ENCODE measurements at regions not wholly inside any gene's neighbourhood (a gene's known extent, or its start where the extent isn't known, plus 50 kb on each side); places are given as distances from the start of the nearest gene placed in this dataset.

GRCh38 chr13:110023729-110024644, 237.6 kb upstream of the IRS2 start:
- Histone ChIP-seq H4K20me1 (ENCODE audit: insufficient read depth) (no peaks in the 10 kb centered on the region), H3K27ac (no peak overlapping the region), H2AFZ (0 out of 2 replicates have a peak overlapping the region, but pooled peaks have one; percentile 21), H3K9me3 (ENCODE audit: low read depth) (no peaks in the 10 kb centered on the region), H3K9me2 (ENCODE audit: insufficient read depth) (no peaks in the 10 kb centered on the region), H3K9ac (no peak overlapping the region), H3K27me3 (replicated peaks; ENCODE audit: insufficient read depth) (no peaks in the 10 kb centered on the region), H3K36me3 (ENCODE audit: low read depth) (no peaks in the 10 kb centered on the region), H3F3A (ENCODE audit: insufficient read depth) (no peaks in the 10 kb centered on the region), H3K79me2 (ENCODE audit: insufficient read depth) (no peaks in the 10 kb centered on the region), H3K4me3 (no peak overlapping the region), H3K4me2 (ENCODE audit: unreplicated experiment) (no peak overlapping the region), H3K4me1 (ENCODE audit: insufficient read depth) (no peaks in the 10 kb centered on the region)
- 66 to 69% methylated on average over 14 of the region's 14 CpGs for WGBS, 2 experiments (ENCODE audit: low coverage in 1 of 2, low lambda C conversion rate in 2 of 2, missing lambda C conversion rate in 2 of 2)
- DNase-seq: no peak
- in situ Hi-C loops (cut with MboI): no loop called here
- TF ChIP-seq EZH2phosphoT487 (IDR thresholded peaks at IDR 0.05; ENCODE audit: insufficient read depth, low read depth): no peak
- TF ChIP-seq EZH2 (IDR thresholded peaks at IDR 0.05; ENCODE audit: insufficient read depth, poor library complexity, severe bottlenecking): no peak

DNA sequence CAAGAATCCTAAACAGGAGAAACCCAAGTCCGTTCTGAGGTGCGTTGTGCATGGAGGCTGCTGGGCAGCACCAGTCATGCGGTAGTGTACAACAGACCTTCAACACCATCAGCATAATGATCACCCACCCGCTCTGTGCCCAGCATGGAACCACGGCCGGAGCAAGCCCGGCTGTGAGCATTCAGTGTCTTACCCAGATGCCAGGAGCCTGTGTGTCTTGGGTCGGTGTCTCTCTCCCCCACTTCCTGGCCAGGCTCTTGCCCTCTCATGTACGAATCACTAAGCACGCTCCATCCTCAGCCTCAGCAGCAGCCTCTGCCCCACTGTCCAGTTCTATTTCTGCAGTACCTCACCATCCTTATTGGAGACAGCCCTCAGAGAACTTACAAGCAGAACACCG, 231.6 kb upstream of the IRS2 start:
- Histone ChIP-seq H3K9me3 (ENCODE audit: low read depth) (no peaks in the 10 kb centered on the region), H3K4me1 (ENCODE audit: insufficient read depth) (peaks cover 36% of the 10 kb centered on the region), H3K36me3 (ENCODE audit: low read depth) (no peaks in the 10 kb centered on the region), H3K4me2 (ENCODE audit: unreplicated experiment) (peak overlapping the region; percentile 77), H3K9ac (0 out of 2 replicates have a peak overlapping the region, but pooled peaks have one; percentile 3), H3K27me3 (replicated peaks; ENCODE audit: insufficient read depth) (no peaks in the 10 kb centered on the region), H3K27ac (peak overlapping the region; percentile 71), H3K9me2 (ENCODE audit: insufficient read depth) (no peaks in the 10 kb centered on the region), H2AFZ (peak overlapping the region; percentile 42), H4K20me1 (ENCODE audit: insufficient read depth) (no peaks in the 10 kb centered on the region), H3K4me3 (peak overlapping the region; percentile 17; the same call in 1 of the 2 replicates), H3K79me2 (ENCODE audit: insufficient read depth) (no peaks in the 10 kb centered on the region), H3F3A (ENCODE audit: insufficient read depth) (peaks cover 20% of the 10 kb centered on the region)
- DNase-seq: peak; percentile 58
- in situ Hi-C loops (cut with MboI): no loop called here
- WGBS, 2 experiments (ENCODE audit: low coverage in 1 of 2, low lambda C conversion rate in 2 of 2, missing lambda C conversion rate in 2 of 2): 52 to 56% methylated on average over 11 of the region's 11 CpGs
- TF ChIP-seq EZH2phosphoT487 (IDR thresholded peaks at IDR 0.05; ENCODE audit: insufficient read depth, low read depth) (no peak), EZH2 (IDR thresholded peaks at IDR 0.05; ENCODE audit: insufficient read depth, poor library complexity, severe bottlenecking) (no peak)

DNA sequence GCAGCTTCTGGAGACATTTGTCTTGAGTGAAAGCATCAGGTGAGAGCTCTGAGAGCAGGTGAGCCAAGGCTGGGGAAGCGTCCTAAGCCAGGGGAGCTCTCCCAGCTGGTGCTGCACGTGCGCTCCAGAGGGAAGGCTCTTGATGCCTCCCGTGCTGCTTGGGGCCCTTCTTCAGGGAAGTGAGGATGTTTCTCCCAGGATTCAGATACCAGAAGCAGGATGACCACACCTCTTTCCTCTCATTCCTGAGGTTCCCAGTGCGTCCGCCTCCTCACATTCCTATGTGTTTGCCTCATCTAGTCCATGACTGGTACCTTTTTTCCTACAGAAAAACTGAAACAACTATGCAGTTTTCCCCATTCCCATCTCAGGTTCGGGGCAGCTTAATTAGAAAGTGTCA, 231.0 kb upstream of the IRS2 start:
- no peaks in the 10 kb centered on the region for H3K9me2 ChIP-seq (ENCODE audit: insufficient read depth)
- no peaks in the 10 kb centered on the region for H4K20me1 ChIP-seq (ENCODE audit: insufficient read depth)
- H3K79me2 ChIP-seq (ENCODE audit: insufficient read depth): no peaks in the 10 kb centered on the region
- H3K4me3 ChIP-seq: peak overlapping the region; percentile 17; the same call in 1 of the 2 replicates
- peak overlapping the region; percentile 71 for H3K27ac ChIP-seq
- H3K4me1 ChIP-seq (ENCODE audit: insufficient read depth): peaks cover 42% of the 10 kb centered on the region
- peak; percentile 89 for DNase-seq
- in situ Hi-C loops (cut with MboI): no loop called here
- H3K27me3 ChIP-seq (replicated peaks; ENCODE audit: insufficient read depth): no peaks in the 10 kb centered on the region
- peaks cover 27% of the 10 kb centered on the region for H3F3A ChIP-seq (ENCODE audit: insufficient read depth)
- no peaks in the 10 kb centered on the region for H3K36me3 ChIP-seq (ENCODE audit: low read depth)
- H3K4me2 ChIP-seq (ENCODE audit: unreplicated experiment): peak overlapping the region; percentile 77
- no peak overlapping the region for H3K9ac ChIP-seq
- WGBS, 2 experiments (ENCODE audit: low coverage in 1 of 2, low lambda C conversion rate in 2 of 2, missing lambda C conversion rate in 2 of 2): 23 to 28% methylated on average over 7 of the region's 7 CpGs
- peak overlapping the region; percentile 42 for H2AFZ ChIP-seq
- TF ChIP-seq EZH2 (IDR thresholded peaks at IDR 0.05; ENCODE audit: insufficient read depth, poor library complexity, severe bottlenecking): no peak
- no peak for TF ChIP-seq EZH2phosphoT487 (IDR thresholded peaks at IDR 0.05; ENCODE audit: insufficient read depth, low read depth)
- no peaks in the 10 kb centered on the region for H3K9me3 ChIP-seq (ENCODE audit: low read depth)

- in situ Hi-C loops (cut with MboI): no loop called here
- no peak overlapping the region for H3K9ac ChIP-seq
- no peak overlapping the region for H3K4me2 ChIP-seq (ENCODE audit: unreplicated experiment)
- 82 to 89% methylated on average over 6 of the region's 6 CpGs for WGBS, 2 experiments (ENCODE audit: low coverage in 1 of 2, low lambda C conversion rate in 2 of 2, missing lambda C conversion rate in 2 of 2)
- TF ChIP-seq EZH2phosphoT487 (IDR thresholded peaks at IDR 0.05; ENCODE audit: insufficient read depth, low read depth) (no peak), EZH2 (IDR thresholded peaks at IDR 0.05; ENCODE audit: insufficient read depth, poor library complexity, severe bottlenecking) (no peak)
- no peak overlapping the region for H2AFZ ChIP-seq
- no peaks in the 10 kb centered on the region for H3K36me3 ChIP-seq (ENCODE audit: low read depth)
- no peaks in the 10 kb centered on the region for H3K9me3 ChIP-seq (ENCODE audit: low read depth)
- H3K79me2 ChIP-seq (ENCODE audit: insufficient read depth): no peaks in the 10 kb centered on the region
- no peak overlapping the region for H3K4me3 ChIP-seq
- H3K9me2 ChIP-seq (ENCODE audit: insufficient read depth): no peaks in the 10 kb centered on the region
- H3K27ac ChIP-seq: no peak overlapping the region
- peaks cover 40% of the 10 kb centered on the region for H3F3A ChIP-seq (ENCODE audit: insufficient read depth)
- no peaks in the 10 kb centered on the region for H3K27me3 ChIP-seq (replicated peaks; ENCODE audit: insufficient read depth)
- H4K20me1 ChIP-seq (ENCODE audit: insufficient read depth): no peaks in the 10 kb centered on the region
- DNase-seq: peak; percentile 17
- H3K4me1 ChIP-seq (ENCODE audit: insufficient read depth): peaks cover 60% of the 10 kb centered on the region
Measured at GRCh38 chr13:110015253-110015652, 228.9 kb upstream of the IRS2 start.

Measured in GM23248 (cell line).